Coronary artery (tissue), 2 donors: ENCODE measurements at regions not wholly inside any gene's neighbourhood (a gene's known extent, or its start where the extent isn't known, plus 50 kb on each side); places are given as distances from the start of the nearest gene placed in this dataset.
A peak's percentile ranks its signal among the peaks of the same experiment; 100 is the strongest.

Source experiments
- DNase-seq: peaks from one replicate; pipeline ENCODE4 v3.0.0-alpha.2; 2017; ENCODE audit warnings: low spot score
- H3K27ac ChIP-seq, 2 donors: fragments of 200-600 bp; sonication (generic); one replicate each; pipeline ENCODE4 v1.5.1; 2016 to 2019
- H3K4me3 ChIP-seq: fragments of 200-600 bp; sonication (generic); 2 replicates; pipeline ENCODE4 v1.5.1; 2016; ENCODE audit warnings: mild to moderate bottlenecking, moderate library complexity
- CTCF ChIP-seq: fragments of 200-600 bp; sonication (generic); IDR thresholded peaks from one replicate; pipeline ENCODE4 v1.5.1; 2019; ENCODE audit warnings: antibody characterized with exemption

- peak; percentile 19 for DNase-seq
- TF ChIP-seq CTCF: no peak
- no peak overlapping the region for H3K4me3 ChIP-seq
- H3K27ac ChIP-seq: no peak overlapping the region
Measured at GRCh38 chr1:38667626-38668025, 191.9 kb downstream of the RRAGC start.

GRCh38 chr1:38662126-38662525, 197.4 kb downstream of the RRAGC start:
- H3K4me3 ChIP-seq: no peak overlapping the region
- TF ChIP-seq CTCF: no peak
- H3K27ac ChIP-seq: no peak overlapping the region
- peak; percentile 9 for DNase-seq

GRCh38 chr1:38658883-38659282, 200.7 kb downstream of the RRAGC start:
- no peak for TF ChIP-seq CTCF
- no peak overlapping the region for H3K4me3 ChIP-seq
- no peak overlapping the region for H3K27ac ChIP-seq
- no peak for DNase-seq

GRCh38 chr1:38657873-38658272, 201.7 kb downstream of the RRAGC start:
- Histone ChIP-seq H3K4me3 (no peak overlapping the region), H3K27ac (no peak overlapping the region)
- no peak for TF ChIP-seq CTCF
- no peak for DNase-seq

- H3K27ac ChIP-seq: no peak overlapping the region
- TF ChIP-seq CTCF: no peak
- H3K4me3 ChIP-seq: no peak overlapping the region
- DNase-seq: no peak
Measured at GRCh38 chr1:38657207-38657840, 202.2 kb downstream of the RRAGC start.

GRCh38 chr1:38656726-38657125, 202.8 kb downstream of the RRAGC start:
- peak; percentile 41 for DNase-seq
- no peak overlapping the region for H3K4me3 ChIP-seq
- no peak for TF ChIP-seq CTCF
- H3K27ac ChIP-seq: no peak overlapping the region

- Histone ChIP-seq H3K4me3 (no peak overlapping the region), H3K27ac (no peak overlapping the region)
- DNase-seq: no peak
- TF ChIP-seq CTCF: no peak
Measured at GRCh38 chr1:38652217-38652616, 207.4 kb downstream of the RRAGC start.
